Thoracic aorta (tissue), 2 donors: ENCODE measurements at regions not wholly inside any gene's neighbourhood (a gene's known extent, or its start where the extent isn't known, plus 50 kb on each side); places are given as distances from the start of the nearest gene placed in this dataset.
"Not testable (repeated sequence)": the region's sequence is repeated elsewhere in the genome, so short reads cannot be mapped to it uniquely, and the experiment has no call there.

Source experiments
- ATAC-seq: fragments of 150-250 bp; one replicate; pipeline ENCODE4 v1.8.0; 2017; ENCODE audit warnings: low read depth; ENCODE audit not compliant: insufficient number of reproducible peaks, low FRiP score
- DNase-seq: peaks from one replicate; pipeline ENCODE4 v3.0.0-alpha.2; 2020; ENCODE audit warnings: low spot score
- H3K27ac ChIP-seq, 2 donors: fragments of 200-600 bp; sonication (generic); 1 replicate in 1 of 2; 2 replicates in 1 of 2; pipeline ENCODE4 v1.5.1; 2016; ENCODE audit warnings: mild to moderate bottlenecking in 2 of 2, moderate library complexity in 2 of 2
- H3K27me3 ChIP-seq: fragments of 200-600 bp; sonication (generic); replicated peaks from 2 replicates; pipeline ENCODE4 v1.6.0; 2016; ENCODE audit warnings: mild to moderate bottlenecking; ENCODE audit not compliant: insufficient read depth
- H3K36me3 ChIP-seq: fragments of 200-600 bp; sonication (generic); one replicate; pipeline ENCODE4 v1.5.1; 2016
- H3K4me1 ChIP-seq, 2 donors: fragments of 200-600 bp; sonication (generic); 1 replicate in 1 of 2; 2 replicates in 1 of 2; pipeline versions ENCODE4 v1.5.1 to v1.6.0; 2016; ENCODE audit warnings: low read depth in 2 of 2, mild to moderate bottlenecking in 1 of 2; ENCODE audit not compliant: control insufficient read depth in 1 of 2
- H3K4me3 ChIP-seq: fragments of 200-600 bp; sonication (generic); 2 replicates; pipeline ENCODE4 v1.5.1; 2016; ENCODE audit warnings: mild to moderate bottlenecking
- H3K9me3 ChIP-seq: fragments of 200-600 bp; sonication (generic); 2 replicates; pipeline ENCODE4 v1.5.1; 2016
- CTCF ChIP-seq: fragments of 200-600 bp; sonication (generic); IDR thresholded peaks from one replicate; pipeline ENCODE4 v1.5.1; 2019; ENCODE audit warnings: antibody characterized with exemption

DNA sequence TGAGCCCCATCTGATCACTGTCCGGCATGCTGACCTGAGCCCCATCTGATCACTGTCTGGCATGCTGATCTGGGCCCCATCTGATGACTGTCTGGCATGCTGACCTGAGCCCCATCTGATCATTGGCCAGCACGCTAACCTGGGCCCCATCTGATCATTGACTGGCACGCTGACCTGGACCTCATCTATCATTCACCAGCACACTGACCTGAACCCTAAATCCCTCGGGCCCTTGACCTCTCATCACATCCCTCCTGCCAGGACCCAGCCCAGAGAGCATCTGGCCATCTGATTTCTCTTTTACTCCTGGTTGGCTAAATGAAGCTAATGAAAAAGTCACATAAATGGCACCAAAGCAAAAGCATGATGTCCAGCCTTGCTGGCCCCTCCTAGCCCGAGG is 207.1 kb downstream of the NDUFA10 start:
- no peaks in the 10 kb centered on the region for H3K9me3 ChIP-seq
- no peak overlapping the region for H3K4me3 ChIP-seq
- H3K27me3 ChIP-seq, result no peaks in the 10 kb centered on the region
- H3K4me1 ChIP-seq, result peaks cover 11 to 49% of the 10 kb centered on the region in 2 donors
- no peak for TF ChIP-seq CTCF
- DNase-seq (no peak), ATAC-seq (no peak)
- H3K36me3 ChIP-seq, result no peaks in the 10 kb centered on the region
- no peak overlapping the region for H3K27ac ChIP-seq

DNA sequence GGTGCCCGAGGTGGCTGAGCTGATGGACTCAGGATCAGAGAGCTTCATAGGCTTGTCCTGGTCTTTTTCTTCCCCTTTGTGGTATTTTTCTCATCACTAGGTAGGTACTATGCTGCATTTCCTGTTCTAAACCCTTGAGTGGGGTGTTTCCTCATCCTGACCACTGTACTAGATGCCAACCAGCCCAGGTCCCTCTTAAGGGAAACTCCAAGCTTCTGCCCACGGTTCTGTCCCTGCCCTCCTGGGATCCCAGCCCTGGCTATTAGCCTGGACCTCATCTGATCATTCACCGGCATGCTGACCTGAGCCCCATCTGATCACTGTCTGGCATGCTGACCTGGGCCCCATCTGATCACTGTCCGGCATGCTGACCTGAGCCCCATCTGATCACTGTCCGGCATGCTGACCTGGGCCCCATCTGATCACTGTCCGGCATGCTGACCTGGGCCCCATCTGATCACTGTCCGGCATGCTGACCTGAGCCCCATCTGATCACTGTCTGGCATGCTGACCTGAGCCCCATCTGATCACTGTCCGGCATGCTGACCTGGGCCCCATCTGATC is 207.6 kb downstream of the NDUFA10 start:
- not testable (repeated sequence) for H3K4me3 ChIP-seq, H3K27ac ChIP-seq, H3K9me3 ChIP-seq, DNase-seq, H3K36me3 ChIP-seq, ATAC-seq, H3K27me3 ChIP-seq
- H3K4me1 ChIP-seq, result peaks cover 13 to 55% of the 10 kb centered on the region in 2 donors

DNA sequence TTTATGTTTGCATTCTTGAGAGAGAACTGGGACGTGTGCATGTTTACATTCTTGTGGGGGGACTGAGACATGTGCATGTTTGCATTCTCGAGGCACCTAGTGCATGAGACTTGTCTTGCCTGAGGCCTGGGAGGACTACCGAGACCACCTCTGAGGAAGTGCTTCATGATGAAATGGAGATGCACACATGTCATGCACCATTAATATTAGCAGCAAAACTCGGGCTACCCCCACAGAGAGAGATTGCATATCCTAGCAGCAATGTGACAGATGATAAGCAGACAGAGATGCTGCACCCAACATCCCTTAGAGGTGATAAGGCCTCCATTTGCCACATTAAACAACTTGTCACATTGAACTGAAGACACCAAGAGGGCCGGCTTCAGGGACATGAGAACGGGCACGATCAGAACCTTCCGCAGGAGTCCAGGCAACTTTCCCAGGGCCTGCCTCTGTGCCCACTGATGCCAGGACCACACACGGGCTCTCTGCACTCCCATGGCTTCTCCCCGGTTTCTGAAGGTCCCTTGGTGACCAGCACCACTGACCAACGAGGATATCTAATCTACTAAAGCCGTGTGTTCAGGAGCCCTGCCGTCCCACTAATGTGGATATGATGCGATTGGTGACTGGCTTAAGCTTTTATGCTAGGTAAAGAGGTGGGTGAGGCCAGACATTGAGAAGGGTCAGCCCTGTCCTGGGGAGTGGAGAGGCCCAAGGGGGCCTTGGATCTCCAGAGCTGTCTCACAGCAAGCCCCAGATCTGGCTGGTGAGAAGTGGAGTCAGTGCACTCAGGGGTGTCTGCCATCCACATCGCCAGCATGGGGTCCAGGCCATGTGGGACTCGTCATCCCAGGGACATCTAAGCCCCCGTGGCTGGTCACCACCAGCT is 208.3 kb downstream of the NDUFA10 start:
- Histone ChIP-seq H3K27me3 (no peaks in the 10 kb centered on the region), H3K36me3 (no peaks in the 10 kb centered on the region), H3K9me3 (no peaks in the 10 kb centered on the region), H3K27ac (no peak overlapping the region), H3K4me1 (peaks cover 20 to 62% of the 10 kb centered on the region in 2 donors), H3K4me3 (no peak overlapping the region)
- ATAC-seq (no peak), DNase-seq (no peak)
- no peak for TF ChIP-seq CTCF

GRCh38 chr2:239815671-239816070 is 209.5 kb downstream of the NDUFA10 start:
- Histone ChIP-seq H3K4me3 (no peak overlapping the region), H3K27me3 (no peaks in the 10 kb centered on the region), H3K36me3 (no peaks in the 10 kb centered on the region), H3K4me1 (peaks cover 23 to 63% of the 10 kb centered on the region in 2 donors), H3K27ac (peak overlapping the region in 1 of 2 donors; percentile 89), H3K9me3 (no peaks in the 10 kb centered on the region)
- ATAC-seq (no peak), DNase-seq (no peak)
- no peak for TF ChIP-seq CTCF

DNA sequence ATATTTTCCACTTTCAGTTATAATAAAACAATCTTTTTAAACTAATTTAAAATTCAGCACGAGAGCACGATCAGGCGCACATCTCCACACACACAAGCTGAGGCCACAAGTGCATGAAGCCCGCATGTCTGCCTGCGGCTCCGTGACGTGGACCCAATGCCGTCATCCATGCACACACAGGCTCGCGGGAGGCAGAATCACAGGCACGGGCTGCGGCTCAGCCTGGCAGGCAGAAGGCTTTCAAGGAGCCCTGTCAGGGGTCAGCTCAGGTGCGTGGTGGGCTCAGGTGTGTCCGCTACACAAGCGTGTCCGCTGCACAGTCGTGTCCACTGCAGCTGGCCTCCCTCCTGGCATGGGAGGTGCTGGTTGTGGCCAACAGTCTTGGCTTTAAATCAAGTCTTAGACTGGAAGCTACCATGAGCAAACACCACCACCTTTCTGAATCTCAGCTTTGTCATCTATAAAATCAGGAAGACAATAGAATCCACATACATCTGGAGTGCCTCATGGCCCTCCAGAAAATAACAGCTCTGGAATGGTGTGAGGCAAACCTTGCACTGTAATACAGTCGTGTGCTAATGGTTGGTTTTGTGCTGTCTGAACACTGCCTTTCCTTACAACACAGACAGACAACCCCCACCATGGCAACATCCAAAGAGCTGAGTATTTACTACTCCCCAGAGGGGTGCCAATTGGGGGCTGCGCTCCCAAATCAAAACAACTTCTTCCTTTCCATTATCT is 210.1 kb downstream of the NDUFA10 start:
- DNase-seq (no peak), ATAC-seq (no peak)
- no peaks in the 10 kb centered on the region for H3K9me3 ChIP-seq
- H3K4me1 ChIP-seq, result peaks cover 23 to 62% of the 10 kb centered on the region in 2 donors
- TF ChIP-seq CTCF, result no peak
- H3K27ac ChIP-seq, result peak overlapping the region; percentile 89 to 96
- no peaks in the 10 kb centered on the region for H3K36me3 ChIP-seq
- H3K4me3 ChIP-seq, result peak overlapping the region; percentile 31
- no peaks in the 10 kb centered on the region for H3K27me3 ChIP-seq
